Fibroblast of mammary gland (primary cell): ENCODE measurements at regions not wholly inside any gene's neighbourhood (a gene's known extent, or its start where the extent isn't known, plus 50 kb on each side); places are given as distances from the start of the nearest gene placed in this dataset.

Experiments
- DNase-seq: peaks from one replicate; pipeline ENCODE4 v3.0.0-alpha.2; 2010; ENCODE audit warnings: low read depth
- H3K4me3 ChIP-seq: 2 replicates; pipeline ENCODE4 v1.5.1; 2011; ENCODE audit warnings: low read depth, mild to moderate bottlenecking, low read length, moderate library complexity; ENCODE audit not compliant: control insufficient read depth
- TF ChIP-seq, protein P1 (sequence below): conservative IDR thresholded peaks from 2 replicates; pipeline ENCODE4 v1.5.1; 2011; ENCODE audit warnings: low read depth, low read length, inconsistent platforms; ENCODE audit not compliant: control insufficient read depth, insufficient read depth

DNA sequence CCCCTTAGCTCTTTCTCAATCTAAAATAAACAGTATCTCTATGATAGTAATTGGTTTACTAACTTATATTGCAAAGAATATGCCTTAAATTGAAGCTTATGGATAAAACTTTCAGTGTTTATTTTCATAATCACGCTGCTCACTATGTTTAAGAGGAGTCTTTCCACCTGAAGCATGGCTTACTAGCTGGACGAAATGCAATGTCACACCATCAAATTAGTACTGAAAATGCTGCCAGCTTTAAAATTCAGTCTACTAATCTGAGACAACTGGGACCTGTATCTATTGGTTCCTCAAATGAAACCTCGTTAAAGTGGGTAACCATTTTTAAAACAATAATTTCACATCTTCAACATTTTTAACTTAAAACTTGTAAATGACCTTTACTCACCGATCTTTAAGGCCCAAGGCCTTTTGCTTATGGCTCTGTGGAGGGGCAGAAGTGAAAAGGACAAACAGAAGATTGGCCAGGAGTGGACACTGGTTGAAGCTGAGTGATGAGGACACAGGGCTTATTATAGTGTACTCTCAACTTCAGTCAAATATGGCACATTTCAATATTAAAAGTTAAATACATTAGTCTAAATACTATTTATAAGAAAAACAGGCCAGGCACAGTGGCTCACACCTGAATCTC lies 212.8 kb upstream of the WSB1 start:
- DNase-seq, result no peak
- H3K4me3 ChIP-seq, result no peak overlapping the region
- TF ChIP-seq, protein P1, sequence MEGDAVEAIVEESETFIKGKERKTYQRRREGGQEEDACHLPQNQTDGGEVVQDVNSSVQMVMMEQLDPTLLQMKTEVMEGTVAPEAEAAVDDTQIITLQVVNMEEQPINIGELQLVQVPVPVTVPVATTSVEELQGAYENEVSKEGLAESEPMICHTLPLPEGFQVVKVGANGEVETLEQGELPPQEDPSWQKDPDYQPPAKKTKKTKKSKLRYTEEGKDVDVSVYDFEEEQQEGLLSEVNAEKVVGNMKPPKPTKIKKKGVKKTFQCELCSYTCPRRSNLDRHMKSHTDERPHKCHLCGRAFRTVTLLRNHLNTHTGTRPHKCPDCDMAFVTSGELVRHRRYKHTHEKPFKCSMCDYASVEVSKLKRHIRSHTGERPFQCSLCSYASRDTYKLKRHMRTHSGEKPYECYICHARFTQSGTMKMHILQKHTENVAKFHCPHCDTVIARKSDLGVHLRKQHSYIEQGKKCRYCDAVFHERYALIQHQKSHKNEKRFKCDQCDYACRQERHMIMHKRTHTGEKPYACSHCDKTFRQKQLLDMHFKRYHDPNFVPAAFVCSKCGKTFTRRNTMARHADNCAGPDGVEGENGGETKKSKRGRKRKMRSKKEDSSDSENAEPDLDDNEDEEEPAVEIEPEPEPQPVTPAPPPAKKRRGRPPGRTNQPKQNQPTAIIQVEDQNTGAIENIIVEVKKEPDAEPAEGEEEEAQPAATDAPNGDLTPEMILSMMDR, result no peak

DNA sequence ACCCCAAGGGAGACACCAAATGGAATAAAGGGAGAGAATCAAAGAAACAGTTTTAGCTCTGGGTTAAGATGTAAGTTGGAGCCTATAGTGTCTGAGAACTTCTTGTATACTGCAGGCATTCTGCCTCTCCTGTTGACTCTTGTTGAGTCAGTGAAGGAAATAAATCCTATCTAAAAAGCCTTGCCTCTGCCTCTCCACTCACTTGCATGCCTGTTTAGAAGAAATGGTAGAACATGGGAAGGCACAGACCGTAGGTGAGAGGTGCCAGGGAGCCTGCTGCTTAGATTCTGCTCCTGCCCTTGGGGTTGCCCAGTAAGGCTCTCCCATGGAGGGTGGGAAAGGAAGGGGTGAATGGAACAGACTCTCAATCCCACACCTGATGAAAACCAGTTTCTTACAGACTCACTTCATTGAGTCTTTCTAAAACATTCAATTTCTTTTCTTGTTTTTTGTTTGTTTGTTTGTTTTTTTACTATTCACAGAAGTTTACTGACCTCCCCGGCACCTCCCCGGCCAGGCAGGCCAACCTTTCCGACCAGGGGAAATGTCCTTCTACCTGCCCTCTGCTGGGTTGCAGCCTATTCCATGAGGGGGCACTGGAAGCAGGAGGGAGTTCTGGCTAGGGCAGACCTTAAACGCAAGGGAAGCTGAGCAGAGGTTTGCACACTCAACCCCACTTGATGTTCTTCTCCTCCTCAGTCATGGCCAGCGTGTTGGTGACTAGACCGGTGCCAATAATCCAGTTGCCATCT lies 211.7 kb upstream of the WSB1 start:
- H3K4me3 ChIP-seq, result no peak overlapping the region
- TF ChIP-seq, protein P1, result no peak
- no peak for DNase-seq

DNA sequence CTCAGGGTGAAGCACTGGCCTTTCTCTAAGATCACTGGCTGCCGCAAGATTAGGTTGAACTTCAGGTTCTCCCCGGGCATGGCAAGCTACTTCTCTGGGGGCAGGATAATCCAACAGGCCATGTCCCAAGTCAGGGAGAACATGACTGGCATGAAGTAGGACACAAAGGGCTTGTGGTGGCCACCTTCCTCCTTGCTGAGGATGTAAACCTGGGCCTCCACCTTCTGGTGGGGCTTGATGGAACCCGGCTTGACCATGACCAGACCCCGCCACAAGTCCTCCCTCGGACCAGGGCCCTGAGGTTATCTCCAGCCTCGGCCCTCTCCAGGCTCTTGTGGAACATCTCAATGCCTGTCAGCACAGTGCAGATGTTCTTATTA lies 211.1 kb upstream of the WSB1 start:
- TF ChIP-seq, protein P1, result no peak
- no peak for DNase-seq
- H3K4me3 ChIP-seq, result no peak overlapping the region

DNA sequence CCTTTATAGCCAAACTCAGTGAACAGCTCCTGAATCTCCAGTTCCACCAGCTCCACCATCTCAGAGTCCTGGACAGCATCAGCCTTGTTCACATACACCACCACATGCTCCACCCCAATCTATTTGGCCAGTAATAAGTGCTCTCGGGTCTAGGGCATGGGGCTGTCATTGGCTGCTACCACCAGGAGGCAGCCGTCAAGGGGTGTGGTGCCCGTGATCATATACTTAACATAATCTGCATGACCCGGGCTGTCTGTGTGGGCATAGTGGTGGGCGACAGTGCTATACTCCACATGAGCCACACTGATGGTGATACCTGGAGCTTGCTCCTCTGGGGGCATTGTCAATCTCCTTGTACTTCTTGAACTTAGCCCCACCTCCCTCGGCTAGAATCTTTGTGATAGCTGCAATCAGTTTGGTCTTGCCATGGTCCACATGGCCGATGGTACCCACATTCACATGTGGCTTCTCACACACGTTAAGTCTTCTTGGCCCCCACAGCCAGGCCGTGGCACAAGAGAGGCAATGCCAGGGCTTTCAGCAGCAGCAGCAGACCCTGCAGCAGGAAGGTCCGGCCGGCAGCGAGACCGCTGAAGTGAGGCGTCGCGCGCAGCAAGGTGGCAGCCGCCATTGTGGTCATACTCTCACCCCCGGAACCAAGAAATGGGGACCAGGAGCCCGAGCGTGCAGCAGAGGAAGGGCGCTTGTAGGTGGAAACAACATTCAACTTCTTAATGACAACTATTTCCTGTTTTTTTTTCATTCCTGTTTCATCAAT lies 210.3 kb upstream of the WSB1 start:
- no peak for DNase-seq
- H3K4me3 ChIP-seq, result no peak overlapping the region
- TF ChIP-seq, protein P1, result no peak

DNA sequence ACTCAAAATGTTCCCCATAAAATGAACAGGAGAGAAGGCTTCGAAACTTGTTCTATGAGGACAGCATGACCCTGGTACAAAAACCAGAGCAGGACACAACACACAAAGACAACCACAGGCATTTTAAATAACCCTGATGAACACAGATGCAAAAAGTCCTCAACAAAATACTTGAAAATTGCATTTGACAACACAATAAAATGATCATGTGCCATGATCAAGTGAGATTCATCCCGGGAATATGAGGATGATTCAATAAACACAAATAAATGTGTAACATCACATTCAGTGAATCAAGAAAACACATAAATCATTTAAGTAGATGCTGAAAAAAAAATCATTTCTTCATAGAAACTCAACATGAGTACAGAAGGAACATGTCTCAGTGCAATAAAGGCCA lies 208.4 kb upstream of the WSB1 start:
- DNase-seq, result no peak
- no peak overlapping the region for H3K4me3 ChIP-seq
- TF ChIP-seq, protein P1, result no peak

DNA sequence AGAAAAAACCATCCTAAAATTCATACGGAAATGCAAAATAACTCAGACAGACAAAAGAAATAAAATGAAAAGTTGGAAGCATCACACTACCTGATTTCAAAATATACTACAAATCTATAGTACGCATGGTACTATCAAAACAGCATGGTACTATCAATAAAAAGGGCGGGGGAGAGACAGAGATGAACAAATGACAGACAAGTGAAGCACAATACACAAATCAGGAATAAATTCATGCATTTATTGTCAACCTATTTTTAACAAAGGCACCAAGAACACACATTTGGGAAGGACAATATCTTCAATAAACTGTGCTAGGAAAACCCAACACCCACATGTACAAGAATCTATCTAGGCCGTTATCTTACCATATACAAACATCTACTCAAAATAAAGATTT lies 207.4 kb upstream of the WSB1 start:
- no peak overlapping the region for H3K4me3 ChIP-seq
- DNase-seq, result no peak
- TF ChIP-seq, protein P1, result no peak
